ENCODE measurements at regions not wholly inside any gene's neighbourhood (a gene's known extent, or its start where the extent isn't known, plus 50 kb on each side); places are given as distances from the start of the nearest gene placed in this dataset.
"Not testable (repeated sequence)": the region's sequence is repeated elsewhere in the genome, so short reads cannot be mapped to it uniquely, and the experiment has no call there.

DNA sequence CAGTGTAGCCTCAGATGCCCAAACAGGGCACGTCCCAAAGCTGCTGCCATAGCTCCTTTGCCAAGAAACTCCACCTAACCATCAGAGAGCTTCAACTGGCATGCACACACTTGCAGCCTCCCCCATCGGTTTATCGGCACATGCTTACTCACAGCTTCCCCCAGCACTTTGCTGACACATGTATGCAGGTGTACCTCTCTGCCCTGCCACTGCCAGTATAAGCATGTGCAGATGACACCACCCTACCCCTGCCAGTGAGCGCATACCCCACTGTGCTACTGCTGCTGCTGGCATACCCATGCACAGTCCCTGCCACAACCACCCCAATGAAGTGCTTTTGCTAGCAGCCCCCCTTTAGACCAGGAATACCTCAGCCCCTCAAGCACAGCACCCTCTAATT lies 1231.0 kb downstream of the DSC3 start:
- DNase-seq, result no peak

GRCh38 chr18:29780816-29781215 lies 1261.7 kb downstream of the DSC3 start:
- DNase-seq, result no peak

GRCh38 chr18:29779096-29779495 lies 1263.4 kb downstream of the DSC3 start:
- DNase-seq, result no peak

DNA sequence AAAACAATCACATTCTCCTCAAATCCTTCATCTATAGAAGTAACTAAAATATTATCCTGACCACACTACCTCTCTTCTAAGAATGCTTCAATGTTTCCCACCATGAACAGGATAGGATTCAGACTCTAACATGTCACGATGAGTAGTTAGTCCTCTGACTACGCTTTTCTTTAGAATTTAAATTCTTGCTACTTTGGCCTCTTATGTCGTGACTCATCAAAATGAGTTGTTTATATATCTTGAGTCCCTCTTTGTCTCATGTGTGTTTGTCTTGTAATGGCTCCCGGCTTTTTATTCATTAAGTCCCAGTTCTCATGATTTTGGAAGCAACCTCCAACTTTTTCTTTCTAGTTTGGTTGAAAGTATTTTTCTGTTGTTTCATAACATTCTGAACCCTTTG lies 1289.2 kb downstream of the DSC3 start:
- no peak for DNase-seq

- no peak for DNase-seq
Measured at GRCh38 chr18:29749704-29750103, 1292.8 kb downstream of the DSC3 start.

DNA sequence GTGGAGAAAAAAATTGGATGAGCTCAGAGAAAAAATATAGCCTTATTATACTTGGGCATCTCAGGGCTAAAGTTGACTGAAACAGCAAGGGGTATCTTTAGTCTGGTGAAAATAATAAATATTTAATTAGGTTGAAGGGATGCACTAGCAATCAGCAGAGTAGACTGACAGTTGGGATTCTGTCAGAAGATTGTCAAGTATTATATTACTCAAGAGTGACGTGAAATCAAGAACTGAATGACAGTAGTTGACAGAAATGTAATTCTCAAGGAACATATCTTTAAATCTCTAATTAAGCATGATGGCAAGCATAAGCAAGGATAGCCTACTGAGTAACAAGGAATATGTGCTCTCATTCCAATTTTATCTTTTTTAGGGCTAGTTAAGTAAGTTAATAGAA lies 1301.1 kb downstream of the DSC3 start:
- DNase-seq, result no peak

- DNase-seq, result no peak
Measured at GRCh38 chr18:29737620-29738019, 1304.9 kb downstream of the DSC3 start.

- no peak for DNase-seq
Measured at GRCh38 chr18:29737190-29737589, 1305.4 kb downstream of the DSC3 start.

- DNase-seq, result no peak
Measured at GRCh38 chr18:29730073-29730472, 1312.5 kb downstream of the DSC3 start.

GRCh38 chr18:29726646-29727045 lies 1315.9 kb downstream of the DSC3 start:
- no peak for DNase-seq

GRCh38 chr18:29723486-29723885 lies 1319.1 kb downstream of the DSC3 start:
- not testable (repeated sequence) for DNase-seq

- not testable (repeated sequence) for DNase-seq
Measured at GRCh38 chr18:29715960-29716359, 1326.6 kb downstream of the DSC3 start.

DNA sequence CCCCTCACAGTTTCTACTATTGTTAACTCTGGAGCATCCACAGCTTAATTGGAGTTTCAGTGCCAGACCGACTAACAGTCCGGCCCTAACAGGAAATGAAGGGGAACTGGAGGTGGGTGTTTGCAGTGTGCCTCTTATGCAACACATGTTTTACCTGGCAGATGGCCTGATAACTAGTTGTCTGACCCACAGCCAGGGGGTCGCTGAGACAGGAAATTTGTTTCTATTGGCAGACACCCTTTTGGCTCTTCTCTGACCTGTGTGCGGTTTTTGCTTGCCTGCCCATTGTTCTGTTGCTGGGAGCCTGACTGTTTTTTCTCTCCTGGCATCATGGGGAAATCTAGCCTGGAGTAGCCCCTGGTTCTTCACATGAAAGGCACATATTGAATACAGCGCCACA lies 1329.8 kb downstream of the DSC3 start:
- DNase-seq, result no peak

- DNase-seq, result no peak
Measured at GRCh38 chr18:29711932-29712331, 1330.6 kb downstream of the DSC3 start.

GRCh38 chr18:29693334-29693733 lies 1349.2 kb downstream of the DSC3 start:
- DNase-seq, result no peak

DNA sequence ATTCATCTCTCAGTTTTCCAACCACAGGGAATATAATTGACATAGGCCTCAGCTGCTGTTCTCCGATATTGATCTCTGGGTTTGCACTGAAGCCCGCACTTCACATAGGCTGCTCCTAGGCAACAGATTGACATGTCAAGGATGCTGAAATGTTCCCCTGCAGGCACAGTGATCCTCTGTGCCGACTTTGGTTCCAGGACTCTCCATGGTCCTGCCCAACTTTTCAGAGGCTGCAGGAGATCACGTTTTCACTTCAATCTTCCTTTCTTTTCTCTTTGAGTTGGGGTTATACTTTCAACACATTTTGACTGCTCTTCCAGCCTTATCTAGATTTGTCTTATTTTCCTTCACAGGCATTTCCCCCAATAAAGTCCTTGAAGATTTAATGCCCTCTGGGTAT lies 1361.0 kb downstream of the DSC3 start:
- DNase-seq, result no peak

DNA sequence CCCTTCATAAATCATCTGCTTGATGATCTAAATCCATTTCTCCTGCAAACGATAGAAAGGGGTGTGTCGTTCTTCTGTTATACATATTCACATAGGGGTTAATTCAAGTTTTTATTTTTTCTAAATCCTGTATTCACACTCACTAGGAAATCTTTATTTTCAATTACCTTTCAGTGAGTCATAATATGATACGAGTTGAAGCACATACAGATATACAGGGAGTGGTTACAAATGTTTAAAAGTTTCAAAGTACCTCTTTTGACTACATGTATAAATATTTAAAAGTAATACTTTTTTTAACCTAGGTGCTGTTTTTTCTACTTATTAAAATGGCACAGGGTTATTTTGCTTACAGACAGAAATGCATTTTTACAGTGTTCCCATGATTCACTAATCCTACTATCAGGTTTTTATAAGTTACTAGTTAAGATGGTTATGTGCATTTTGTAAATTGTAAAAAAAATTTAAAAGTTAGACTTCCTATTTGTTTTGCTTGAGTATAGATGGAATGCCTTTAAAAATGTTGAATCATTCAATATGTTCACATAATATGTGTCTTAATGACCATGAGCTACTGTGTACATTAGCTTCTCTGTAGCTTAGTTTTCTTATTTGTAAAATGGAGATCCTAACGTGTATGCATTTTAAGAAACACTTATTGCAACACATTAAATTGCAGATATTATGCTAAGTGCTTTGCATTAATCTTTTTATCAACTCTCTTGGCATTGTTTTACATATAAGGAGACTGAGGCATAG lies 1378.1 kb downstream of the DSC3 start:
- no peak for DNase-seq

- DNase-seq, result no peak
Measured at GRCh38 chr18:29661924-29662323, 1380.6 kb downstream of the DSC3 start.

DNA sequence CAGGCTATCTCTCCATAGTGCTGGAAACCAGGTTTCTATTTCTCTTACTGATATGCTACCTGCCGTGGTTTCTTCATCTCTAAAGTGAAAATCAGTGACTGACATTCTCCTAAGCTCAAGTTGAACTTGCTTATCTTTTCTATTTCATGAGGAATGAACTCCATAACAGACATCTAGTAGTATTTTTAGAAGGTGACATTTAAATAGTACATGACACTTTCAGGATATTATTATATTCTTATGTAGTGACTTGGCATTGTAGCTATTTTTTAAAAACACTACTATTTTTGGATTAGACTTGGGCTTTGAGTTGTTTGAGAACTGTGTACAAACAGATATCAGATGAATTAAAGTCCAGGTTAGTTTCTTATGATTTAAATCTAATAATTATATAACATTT lies 1381.8 kb downstream of the DSC3 start:
- no peak for DNase-seq

DNA sequence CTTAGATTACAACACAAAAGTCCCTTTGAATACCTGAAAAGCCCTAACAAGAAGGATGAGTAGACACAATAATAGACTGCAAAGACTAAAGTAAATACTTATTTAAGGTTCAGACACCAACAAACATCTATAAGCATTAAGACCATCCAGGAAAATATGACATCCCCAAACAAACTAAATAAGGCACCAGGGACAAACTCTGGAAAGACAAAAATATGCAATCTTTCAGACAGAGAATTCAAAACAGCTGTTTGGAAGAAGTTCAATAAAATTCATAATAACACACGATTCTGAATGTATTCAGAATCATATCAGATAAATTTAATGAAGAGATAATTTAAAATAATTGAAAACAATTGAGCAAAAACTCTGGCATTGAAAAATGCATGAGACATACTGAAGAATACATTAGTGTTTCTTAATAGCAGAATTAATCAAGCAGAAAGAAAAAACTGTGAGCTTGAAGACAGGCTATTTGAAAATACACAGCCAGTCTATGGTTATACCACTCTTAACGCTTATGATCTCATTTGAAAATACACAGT lies 1388.8 kb downstream of the DSC3 start:
- no peak for DNase-seq

DNA sequence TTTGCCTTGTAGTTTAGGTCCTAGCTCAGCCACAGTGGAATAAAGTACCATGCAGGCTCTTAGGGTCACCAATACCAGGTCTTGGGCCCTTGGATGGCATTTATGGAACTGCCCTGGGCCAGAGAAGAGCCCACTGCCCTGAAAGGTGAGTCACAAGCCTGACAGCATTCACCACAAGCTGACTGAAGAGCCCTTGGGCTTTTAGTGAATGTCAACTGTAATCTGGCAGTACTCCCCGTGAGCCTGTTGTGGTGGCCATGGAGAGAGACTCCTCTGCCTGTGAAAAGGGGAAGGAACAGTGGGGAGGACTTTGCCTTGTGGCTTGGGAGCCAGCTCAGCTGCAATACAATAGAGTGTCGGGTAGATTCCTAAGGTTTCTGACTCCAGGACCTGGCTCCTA lies 1389.7 kb downstream of the DSC3 start:
- no peak for DNase-seq

GRCh38 chr18:29651122-29651680 lies 1391.3 kb downstream of the DSC3 start:
- no peak for DNase-seq

- DNase-seq, result no peak
Measured at GRCh38 chr18:29648891-29649290, 1393.7 kb downstream of the DSC3 start.

GRCh38 chr18:29647700-29648099 lies 1394.8 kb downstream of the DSC3 start:
- DNase-seq, result no peak

GRCh38 chr18:29644276-29644675 lies 1398.3 kb downstream of the DSC3 start:
- DNase-seq, result no peak

All from activated CD4-positive, alpha-beta T cell treated with anti-CD3 and anti-CD28 coated beads, Interleukin-2, amount 50 U/mL, for 16 hours (primary cell).